Gastroesophageal sphincter (tissue), 3 donors: ENCODE measurements at regions not wholly inside any gene's neighbourhood (a gene's known extent, or its start where the extent isn't known, plus 50 kb on each side); places are given as distances from the start of the nearest gene placed in this dataset.

Experiments
- CTCF ChIP-seq, 4 experiments: fragments of 200-600 bp in 2 of 4; fragments of 450-650 bp in 2 of 4; sonication (generic) in 1 of 4; IDR thresholded peaks; one replicate each; pipeline ENCODE4 v1.5.1; 2017 to 2019; ENCODE audit warnings: antibody characterized with exemption in 4 of 4, mild to moderate bottlenecking in 2 of 4, moderate library complexity in 2 of 4
- POLR2A ChIP-seq, 2 donors: fragments of 450-650 bp; IDR thresholded peaks; one replicate each; pipeline ENCODE4 v1.6.1; 2017; ENCODE audit warnings: antibody characterized with exemption in 2 of 2, mild to moderate bottlenecking in 2 of 2, moderate library complexity in 1 of 2
- POLR2AphosphoS5 ChIP-seq: sonication (generic); formaldehyde crosslinking; IDR thresholded peaks from one replicate; pipeline ENCODE4 v1.6.1; 2017; ENCODE audit warnings: antibody characterized with exemption

GRCh38 chr10:52499281-52499680 is 185.2 kb downstream of the DKK1 start:
- TF ChIP-seq POLR2A (IDR thresholded peaks at IDR 0.05) (no peak), CTCF (IDR thresholded peaks at IDR 0.05) (no peak), POLR2AphosphoS5 (no peak)
